Body of pancreas (tissue), 4 donors: ENCODE measurements at regions not wholly inside any gene's neighbourhood (a gene's known extent, or its start where the extent isn't known, plus 50 kb on each side); places are given as distances from the start of the nearest gene placed in this dataset.

ENCODE experiments used
- CTCF ChIP-seq, 7 experiments: fragments of 450-650 bp in 4 of 7; fragments of 200-600 bp in 3 of 7; sonication (generic) in 3 of 7; IDR thresholded peaks; one replicate each; pipeline ENCODE4 v1.5.1; 2016 to 2019; ENCODE audit warnings: antibody characterized with exemption in 7 of 7
- POLR2A ChIP-seq, 3 donors: fragments of 450-650 bp; IDR thresholded peaks; one replicate each; pipeline ENCODE4 v1.6.1; 2016; ENCODE audit warnings: antibody characterized with exemption in 3 of 3, mild to moderate bottlenecking in 2 of 3

- no peak for TF ChIP-seq CTCF (IDR thresholded peaks at IDR 0.05)
- no peak for TF ChIP-seq POLR2A (IDR thresholded peaks at IDR 0.05)
Measured at GRCh38 chr4:84041426-84041825, 457.7 kb downstream of the NKX6-1 start.
